AG09319 (cell line): ENCODE measurements at regions not wholly inside any gene's neighbourhood (a gene's known extent, or its start where the extent isn't known, plus 50 kb on each side); places are given as distances from the start of the nearest gene placed in this dataset.

Source experiments
- DNase-seq: peaks from one replicate; pipeline ENCODE4 v3.0.0-alpha.2; 2010; ENCODE audit warnings: low read depth; ENCODE audit errors: extremely low read depth
- TF ChIP-seq, protein P1 (sequence below): IDR thresholded peaks from 2 replicates; pipeline ENCODE4 v1.5.1; 2011; ENCODE audit warnings: low read depth, mild to moderate bottlenecking, inconsistent platforms, low read length, moderate library complexity

DNA sequence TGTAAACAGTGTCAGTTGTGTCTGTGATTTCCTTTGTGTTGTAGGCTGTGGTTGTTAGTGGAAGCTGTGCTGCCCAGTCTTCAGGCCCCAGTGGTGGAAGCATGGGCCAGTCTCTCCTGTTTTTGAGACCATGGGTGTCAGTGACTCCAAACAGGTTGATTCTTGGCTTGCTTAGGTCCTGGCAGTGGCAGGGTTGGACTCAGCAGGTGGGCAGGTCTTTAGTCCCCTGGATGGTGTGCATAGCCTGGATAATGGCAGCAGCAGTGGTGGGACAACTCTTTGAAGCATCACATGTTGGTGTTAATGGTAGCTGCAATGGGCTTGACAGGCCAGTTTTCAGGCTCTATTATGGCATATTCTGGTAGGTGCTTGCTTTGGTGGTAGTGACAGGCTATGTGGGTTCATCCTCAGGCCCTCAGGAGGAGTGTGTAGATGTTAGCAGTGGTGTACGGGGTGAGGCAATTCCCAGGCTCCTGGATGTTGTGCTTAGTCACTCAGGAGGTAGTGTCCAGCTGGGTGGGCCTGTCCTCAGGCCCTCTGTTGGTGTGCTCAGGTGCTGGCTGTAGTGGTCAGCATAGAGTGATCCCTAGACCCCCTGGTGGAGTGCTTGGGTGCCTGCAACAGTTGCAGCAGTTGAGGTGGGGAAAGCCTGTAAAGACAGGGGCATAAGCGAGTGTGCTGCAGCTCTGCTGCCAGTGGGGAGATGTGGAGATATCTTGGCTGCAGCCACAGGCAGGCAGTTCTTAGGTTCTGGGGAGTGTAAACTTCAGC is 596.7 kb downstream of the PDCD6IP start:
- no peak for DNase-seq
- TF ChIP-seq, protein P1, sequence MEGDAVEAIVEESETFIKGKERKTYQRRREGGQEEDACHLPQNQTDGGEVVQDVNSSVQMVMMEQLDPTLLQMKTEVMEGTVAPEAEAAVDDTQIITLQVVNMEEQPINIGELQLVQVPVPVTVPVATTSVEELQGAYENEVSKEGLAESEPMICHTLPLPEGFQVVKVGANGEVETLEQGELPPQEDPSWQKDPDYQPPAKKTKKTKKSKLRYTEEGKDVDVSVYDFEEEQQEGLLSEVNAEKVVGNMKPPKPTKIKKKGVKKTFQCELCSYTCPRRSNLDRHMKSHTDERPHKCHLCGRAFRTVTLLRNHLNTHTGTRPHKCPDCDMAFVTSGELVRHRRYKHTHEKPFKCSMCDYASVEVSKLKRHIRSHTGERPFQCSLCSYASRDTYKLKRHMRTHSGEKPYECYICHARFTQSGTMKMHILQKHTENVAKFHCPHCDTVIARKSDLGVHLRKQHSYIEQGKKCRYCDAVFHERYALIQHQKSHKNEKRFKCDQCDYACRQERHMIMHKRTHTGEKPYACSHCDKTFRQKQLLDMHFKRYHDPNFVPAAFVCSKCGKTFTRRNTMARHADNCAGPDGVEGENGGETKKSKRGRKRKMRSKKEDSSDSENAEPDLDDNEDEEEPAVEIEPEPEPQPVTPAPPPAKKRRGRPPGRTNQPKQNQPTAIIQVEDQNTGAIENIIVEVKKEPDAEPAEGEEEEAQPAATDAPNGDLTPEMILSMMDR, result no peak

DNA sequence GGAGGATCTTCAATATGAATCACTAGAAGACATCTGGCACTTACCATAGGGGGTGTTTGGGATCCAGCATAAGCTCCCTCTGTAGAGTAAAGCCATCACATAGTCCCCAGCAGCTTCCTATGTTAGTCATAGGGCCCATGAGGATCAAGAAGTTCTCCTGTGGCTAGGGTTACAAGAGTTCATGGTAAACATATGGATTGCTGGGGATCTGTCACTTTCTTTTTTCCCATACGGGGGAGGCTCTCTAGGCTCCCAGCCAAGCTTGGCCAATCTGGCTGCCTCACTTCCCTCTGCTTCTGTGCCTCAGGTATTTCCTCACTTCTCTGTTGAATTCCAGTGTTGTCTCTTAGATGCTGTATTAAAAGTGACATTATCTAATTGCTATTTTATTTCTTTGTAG is 597.9 kb downstream of the PDCD6IP start:
- no peak for DNase-seq
- TF ChIP-seq, protein P1, result no peak

DNA sequence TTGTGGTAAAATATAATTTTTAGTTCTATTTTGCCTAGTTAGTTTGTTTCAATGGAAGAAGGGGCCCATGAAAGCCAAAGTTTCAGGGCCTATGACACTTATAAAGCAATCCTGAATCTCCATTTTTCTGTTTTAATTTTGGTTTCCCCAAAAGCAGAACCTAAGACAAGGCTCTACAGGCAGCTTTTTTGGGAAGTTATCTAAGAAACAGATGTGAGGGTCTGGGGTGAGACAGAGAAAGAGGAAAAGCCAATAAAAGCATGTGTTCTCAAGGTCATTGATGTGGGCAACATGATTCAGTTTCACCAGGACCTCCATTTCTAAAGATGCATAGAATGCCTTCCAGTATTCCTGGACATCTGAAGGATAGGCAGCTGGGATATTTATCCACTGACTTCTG is 598.5 kb downstream of the PDCD6IP start:
- no peak for DNase-seq
- TF ChIP-seq, protein P1, result no peak

DNA sequence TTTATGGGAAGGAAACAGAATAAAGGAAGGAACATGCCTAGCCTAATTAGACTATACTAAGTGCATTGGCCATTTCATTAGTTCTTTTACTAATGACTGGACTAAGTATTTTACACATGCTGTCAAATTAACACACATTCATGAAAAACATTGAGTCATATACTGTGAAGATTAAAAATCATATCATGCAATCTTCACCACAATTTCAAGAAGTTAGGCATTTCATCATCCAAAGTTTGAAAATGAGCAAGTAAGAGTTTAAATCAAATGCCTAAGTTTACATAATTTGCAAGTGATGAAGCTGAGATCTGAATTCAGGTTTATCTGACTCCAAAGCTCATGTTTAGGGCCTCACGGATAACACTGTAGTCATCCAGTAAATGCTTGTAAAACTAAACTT is 601.0 kb downstream of the PDCD6IP start:
- DNase-seq, result no peak
- TF ChIP-seq, protein P1, result no peak

DNA sequence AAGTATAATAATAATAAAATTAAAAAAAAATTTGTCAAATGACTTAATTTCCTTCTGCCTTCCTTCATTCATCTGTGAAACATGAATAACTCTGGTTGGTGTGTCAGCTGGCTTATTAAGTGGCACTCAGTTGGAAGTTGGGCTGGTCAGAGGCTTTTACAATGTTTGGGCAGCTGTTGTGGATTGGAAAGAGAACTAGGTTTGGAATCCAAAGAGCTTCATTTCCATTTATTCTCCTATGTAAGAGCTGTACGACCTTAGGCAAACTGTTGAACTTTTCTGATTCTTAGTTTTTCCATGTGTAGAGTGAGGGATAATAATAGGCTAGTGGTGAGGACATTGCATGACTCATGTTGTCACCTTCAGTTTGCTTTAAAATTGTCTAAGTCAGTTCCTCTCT is 606.7 kb downstream of the PDCD6IP start:
- no peak for DNase-seq

DNA sequence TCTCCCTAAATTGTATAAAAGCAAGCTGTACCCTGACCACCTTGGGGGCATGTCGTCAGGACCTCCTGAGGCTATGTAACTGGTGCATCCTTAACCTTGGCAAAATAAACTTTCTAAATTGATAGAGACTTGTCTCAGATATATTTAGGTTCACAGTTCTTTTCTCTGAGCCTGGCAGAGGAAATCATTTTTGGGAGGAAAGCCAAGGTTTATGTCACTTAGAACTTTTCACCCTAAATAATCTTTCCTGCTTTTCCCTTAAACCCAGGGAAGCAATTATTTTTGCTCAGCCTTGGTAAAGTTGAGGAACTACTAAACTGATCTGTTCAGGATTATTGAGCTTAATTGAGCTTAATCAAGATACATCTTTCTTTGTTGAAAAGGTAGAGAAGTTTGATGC is 608.9 kb downstream of the PDCD6IP start:
- no peak for DNase-seq
- TF ChIP-seq, protein P1, result no peak

More for the DNA sequence above, 606.7 kb downstream of the PDCD6IP start:
- TF ChIP-seq, protein P1, result no peak

DNA sequence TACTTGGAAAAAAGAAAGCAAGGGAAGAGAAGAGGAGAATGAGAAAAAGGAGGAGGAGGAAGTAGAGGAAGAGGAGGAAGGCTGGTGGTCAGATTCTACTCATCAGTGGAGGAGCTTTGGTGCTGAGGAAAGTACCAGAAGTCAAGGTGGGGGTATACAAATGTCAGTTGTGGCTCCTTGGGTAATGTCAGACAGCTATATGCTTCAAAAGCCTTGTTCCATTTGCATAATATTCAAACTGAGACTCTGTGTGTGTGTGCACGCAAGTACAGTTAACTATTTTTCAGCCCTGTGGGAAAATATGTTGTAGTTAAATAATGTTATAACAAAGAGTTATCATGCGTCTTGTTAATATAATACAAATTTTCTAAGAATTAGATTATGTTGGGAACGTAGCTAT is 609.7 kb downstream of the PDCD6IP start:
- no peak for DNase-seq
- TF ChIP-seq, protein P1, result no peak
